Breast epithelium (tissue), 4 donors: ENCODE measurements at regions not wholly inside any gene's neighbourhood (a gene's known extent, or its start where the extent isn't known, plus 50 kb on each side); places are given as distances from the start of the nearest gene placed in this dataset.

ENCODE experiments used
- DNase-seq, 2 donors: peaks; one replicate each; pipeline ENCODE4 v3.0.0-alpha.2; 2019; ENCODE audit warnings: low spot score in 2 of 2
- H3K27ac ChIP-seq, 2 donors: fragments of 200-600 bp; sonication (generic) in 1 of 2; one replicate each; pipeline ENCODE4 v1.5.1; 2016 to 2019; ENCODE audit warnings: mild to moderate bottlenecking in 1 of 2
- H3K27me3 ChIP-seq, 2 donors: fragments of 200-600 bp; sonication (generic) in 1 of 2; one replicate each; pipeline versions ENCODE4 v1.5.1 to v1.6.0; 2017 to 2019; ENCODE audit warnings: control low read depth in 1 of 2, mild to moderate bottlenecking in 1 of 2
- H3K36me3 ChIP-seq: fragments of 200-600 bp; one replicate; pipeline ENCODE4 v1.5.1; 2019
- H3K4me1 ChIP-seq, 2 donors: fragments of 200-600 bp; sonication (generic); one replicate each; pipeline ENCODE4 v1.5.1; 2016 to 2019; ENCODE audit warnings: control low read depth in 1 of 2
- H3K4me3 ChIP-seq, 3 donors: fragments of 200-600 bp; sonication (generic); 1 replicate in 2 of 3; 2 replicates in 1 of 3; pipeline ENCODE4 v1.5.1; 2016 to 2019; ENCODE audit warnings: mild to moderate bottlenecking in 3 of 3, moderate library complexity in 2 of 3
- H3K9me3 ChIP-seq, 2 donors: fragments of 200-600 bp; sonication (generic) in 1 of 2; one replicate each; pipeline ENCODE4 v1.5.1; 2016 to 2019; ENCODE audit warnings: control low read depth in 1 of 2
- POLR2A ChIP-seq: fragments of 450-650 bp; IDR thresholded peaks from one replicate; pipeline ENCODE4 v1.6.1; 2016; ENCODE audit warnings: antibody characterized with exemption, mild to moderate bottlenecking, moderate library complexity
- POLR2AphosphoS5 ChIP-seq, 3 donors: sonication (generic); formaldehyde crosslinking; IDR thresholded peaks; one replicate each; pipeline ENCODE4 v1.6.1; 2017; ENCODE audit warnings: antibody characterized with exemption in 3 of 3
- intact Hi-C: fragments of 100-400 bp; cut with DNase I; formaldehyde crosslinking; loops from one replicate; pipeline ENCODE4 v1.15.1; 2023; ENCODE audit warnings: low total_unique reads
- TF ChIP-seq, protein P1 (sequence below), 3 donors: fragments of 450-650 bp; IDR thresholded peaks; one replicate each; pipeline ENCODE4 v1.5.1; 2016 to 2017; ENCODE audit warnings: antibody characterized with exemption in 3 of 3, mild to moderate bottlenecking in 3 of 3, moderate library complexity in 3 of 3

DNA sequence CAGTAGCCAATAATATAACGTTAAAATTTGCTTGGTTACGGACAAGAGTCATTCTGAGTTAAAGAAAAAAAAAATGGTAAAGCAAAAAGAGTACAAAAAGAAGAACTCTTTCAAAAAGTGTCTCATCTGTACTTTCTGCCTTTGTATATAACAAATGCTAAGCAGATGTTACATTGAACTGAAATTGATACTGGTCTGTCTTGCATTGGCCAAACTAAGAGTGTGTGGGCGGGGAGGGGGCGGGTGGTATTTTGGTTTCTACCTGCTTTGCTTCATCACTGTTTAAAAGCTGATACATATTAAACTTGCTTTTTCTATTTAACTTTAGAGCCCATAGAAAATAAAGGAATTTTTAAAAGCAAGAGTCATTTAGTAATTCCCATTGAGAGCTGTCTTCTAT, 215.0 kb upstream of the THBS1 start:
- intact Hi-C loops, result no loop called here

DNA sequence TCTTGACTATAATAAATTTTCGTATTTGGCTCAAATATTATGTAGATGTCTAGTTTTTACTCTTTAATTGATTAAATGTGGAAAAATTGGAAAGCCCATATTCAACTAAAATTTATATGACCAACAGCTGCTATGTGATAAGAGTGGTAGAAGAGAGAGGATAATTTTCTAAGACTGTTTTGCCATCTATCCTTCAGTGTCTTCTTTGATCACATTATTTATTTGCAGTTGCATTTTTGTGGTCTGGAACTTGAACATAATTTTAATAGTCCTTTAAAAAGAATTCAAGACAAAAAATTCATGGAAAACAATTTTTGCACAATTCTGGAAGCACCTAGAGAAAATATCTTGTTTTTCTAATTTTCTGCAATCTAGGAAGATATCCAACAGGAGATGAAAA, 213.3 kb upstream of the THBS1 start:
- intact Hi-C loops, result no loop called here

More for the DNA sequence above, 215.0 kb upstream of the THBS1 start:
- Histone ChIP-seq H3K9me3 (peaks cover 6 to 12% of the 10 kb centered on the region in 2 donors), H3K27me3 (no peaks in the 10 kb centered on the region), H3K27ac (no peak overlapping the region), H3K36me3 (no peaks in the 10 kb centered on the region), H3K4me1 (no peaks in the 10 kb centered on the region), H3K4me3 (no peak overlapping the region)
- DNase-seq, result no peak
- no peak for TF ChIP-seq POLR2AphosphoS5 (IDR thresholded peaks at IDR 0.05)
- TF ChIP-seq POLR2A, result no peak
- TF ChIP-seq, protein P1, sequence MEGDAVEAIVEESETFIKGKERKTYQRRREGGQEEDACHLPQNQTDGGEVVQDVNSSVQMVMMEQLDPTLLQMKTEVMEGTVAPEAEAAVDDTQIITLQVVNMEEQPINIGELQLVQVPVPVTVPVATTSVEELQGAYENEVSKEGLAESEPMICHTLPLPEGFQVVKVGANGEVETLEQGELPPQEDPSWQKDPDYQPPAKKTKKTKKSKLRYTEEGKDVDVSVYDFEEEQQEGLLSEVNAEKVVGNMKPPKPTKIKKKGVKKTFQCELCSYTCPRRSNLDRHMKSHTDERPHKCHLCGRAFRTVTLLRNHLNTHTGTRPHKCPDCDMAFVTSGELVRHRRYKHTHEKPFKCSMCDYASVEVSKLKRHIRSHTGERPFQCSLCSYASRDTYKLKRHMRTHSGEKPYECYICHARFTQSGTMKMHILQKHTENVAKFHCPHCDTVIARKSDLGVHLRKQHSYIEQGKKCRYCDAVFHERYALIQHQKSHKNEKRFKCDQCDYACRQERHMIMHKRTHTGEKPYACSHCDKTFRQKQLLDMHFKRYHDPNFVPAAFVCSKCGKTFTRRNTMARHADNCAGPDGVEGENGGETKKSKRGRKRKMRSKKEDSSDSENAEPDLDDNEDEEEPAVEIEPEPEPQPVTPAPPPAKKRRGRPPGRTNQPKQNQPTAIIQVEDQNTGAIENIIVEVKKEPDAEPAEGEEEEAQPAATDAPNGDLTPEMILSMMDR (IDR thresholded peaks at IDR 0.05), result no peak

DNA sequence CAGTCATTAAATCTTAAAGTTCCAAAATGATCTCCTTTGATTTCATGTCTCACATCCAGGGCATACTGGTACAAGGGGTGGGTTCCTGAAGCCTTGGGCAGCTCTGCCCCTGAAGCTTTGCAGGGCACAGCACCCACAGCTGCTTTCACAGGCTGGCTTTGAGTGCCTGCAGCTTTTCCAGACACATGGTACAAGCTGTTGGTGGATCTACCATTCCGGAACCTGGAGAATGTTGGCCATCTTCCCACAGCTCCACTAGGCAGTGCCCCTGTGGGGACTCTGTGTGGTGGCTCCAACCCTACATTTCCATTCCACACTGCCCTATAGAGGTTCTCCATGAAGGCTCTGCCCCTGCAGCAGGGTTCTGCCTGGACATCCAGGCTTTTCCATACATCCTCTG, 211.1 kb upstream of the THBS1 start:
- Histone ChIP-seq H3K4me3 (no peak overlapping the region), H3K9me3 (peaks cover 6 to 27% of the 10 kb centered on the region in 2 donors), H3K27me3 (no peaks in the 10 kb centered on the region), H3K36me3 (no peaks in the 10 kb centered on the region), H3K4me1 (no peaks in the 10 kb centered on the region), H3K27ac (no peak overlapping the region)
- no peak for DNase-seq
- TF ChIP-seq, protein P1 (IDR thresholded peaks at IDR 0.05), result no peak
- TF ChIP-seq POLR2AphosphoS5 (IDR thresholded peaks at IDR 0.05) (no peak), POLR2A (no peak)
- intact Hi-C loops, result no loop called here

More for the DNA sequence above, 213.3 kb upstream of the THBS1 start:
- TF ChIP-seq POLR2AphosphoS5 (IDR thresholded peaks at IDR 0.05) (peak in 1 of 3 donors; percentile 31), POLR2A (no peak)
- H3K27ac ChIP-seq, result no peak overlapping the region
- H3K27me3 ChIP-seq, result no peaks in the 10 kb centered on the region
- DNase-seq, result no peak
- H3K4me3 ChIP-seq, result no peak overlapping the region
- peaks cover 6 to 27% of the 10 kb centered on the region in 2 donors for H3K9me3 ChIP-seq
- H3K36me3 ChIP-seq, result no peaks in the 10 kb centered on the region
- H3K4me1 ChIP-seq, result no peaks in the 10 kb centered on the region

DNA sequence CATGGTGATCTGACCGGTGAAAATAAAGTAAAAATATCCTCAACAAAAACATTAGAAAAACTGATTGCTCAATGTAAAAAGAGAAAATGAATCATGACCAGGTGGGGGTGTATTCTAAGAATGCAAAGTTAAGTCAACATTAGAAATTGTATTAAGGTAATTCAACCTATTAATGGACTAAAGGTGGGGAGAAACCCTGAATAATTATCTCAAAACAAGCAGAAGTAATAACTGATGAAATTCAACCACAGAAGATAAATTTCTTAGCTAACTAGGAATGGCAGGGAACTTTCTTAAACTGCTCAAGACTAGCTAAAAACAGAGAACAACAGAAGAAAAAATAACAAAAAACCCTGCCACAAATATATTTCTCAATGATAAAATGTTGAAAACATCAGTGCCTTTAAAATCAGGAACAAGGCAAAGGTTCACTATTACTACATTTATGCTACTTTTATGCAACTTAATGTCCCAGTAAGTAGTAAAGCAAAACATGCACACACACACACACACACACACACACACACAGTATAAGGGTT, 204.4 kb upstream of the THBS1 start:
- TF ChIP-seq POLR2A, result no peak
- TF ChIP-seq, protein P1 (IDR thresholded peaks at IDR 0.05), result no peak
- no peak for TF ChIP-seq POLR2AphosphoS5 (IDR thresholded peaks at IDR 0.05)
- intact Hi-C loops, result no loop called here
- no peaks in the 10 kb centered on the region for H3K27me3 ChIP-seq
- no peaks in the 10 kb centered on the region for H3K36me3 ChIP-seq
- H3K9me3 ChIP-seq, result peaks cover 0 to 11% of the 10 kb centered on the region in 2 donors
- H3K27ac ChIP-seq, result no peak overlapping the region
- no peak overlapping the region for H3K4me3 ChIP-seq
- H3K4me1 ChIP-seq, result no peaks in the 10 kb centered on the region
- DNase-seq, result no peak

DNA sequence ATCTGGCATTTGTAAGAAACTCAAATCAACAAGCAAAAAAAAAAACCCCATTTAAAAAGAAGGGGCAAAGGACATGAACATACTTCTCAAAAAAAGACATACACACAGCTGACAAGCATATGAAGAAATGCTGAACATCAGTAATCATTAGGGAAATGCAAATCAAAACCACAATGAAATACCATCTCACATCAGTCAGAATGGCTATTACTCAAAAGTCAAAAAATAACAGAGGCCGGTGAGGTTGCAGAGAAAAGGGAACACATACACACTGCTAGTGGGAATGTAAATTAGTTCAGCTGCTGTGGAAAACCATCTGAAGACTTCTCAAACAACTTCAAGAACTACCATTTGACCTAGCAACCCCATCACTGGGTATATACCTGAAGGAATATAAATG, 199.4 kb upstream of the THBS1 start:
- Histone ChIP-seq H3K27me3 (no peaks in the 10 kb centered on the region), H3K9me3 (no peaks in the 10 kb centered on the region), H3K27ac (no peak overlapping the region), H3K4me1 (no peaks in the 10 kb centered on the region), H3K36me3 (no peaks in the 10 kb centered on the region), H3K4me3 (no peak overlapping the region)
- intact Hi-C loops, result no loop called here
- DNase-seq, result no peak
- TF ChIP-seq POLR2AphosphoS5 (IDR thresholded peaks at IDR 0.05) (no peak), POLR2A (no peak)
- TF ChIP-seq, protein P1 (IDR thresholded peaks at IDR 0.05), result no peak

DNA sequence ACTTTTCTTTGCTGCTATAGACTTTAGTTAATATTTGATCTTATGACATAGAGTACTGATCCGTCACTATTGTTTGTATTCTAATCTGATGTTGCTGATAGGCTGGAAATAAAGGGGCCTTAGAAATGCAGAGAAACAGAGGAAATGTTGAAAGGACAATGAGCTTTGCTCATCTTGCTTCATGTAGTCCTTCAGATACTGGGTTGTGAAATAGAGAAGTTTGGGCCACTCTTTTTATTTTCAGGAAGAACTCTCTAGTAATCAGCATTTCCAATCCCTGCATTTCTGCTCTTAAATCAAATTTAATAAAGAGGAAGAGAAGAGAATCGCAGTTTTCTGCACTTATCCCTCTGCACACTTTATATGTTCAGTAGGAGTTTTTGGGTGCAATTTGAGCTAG, 192.8 kb upstream of the THBS1 start:
- Histone ChIP-seq H3K27me3 (no peaks in the 10 kb centered on the region), H3K4me3 (no peak overlapping the region), H3K4me1 (no peaks in the 10 kb centered on the region), H3K27ac (no peak overlapping the region), H3K36me3 (no peaks in the 10 kb centered on the region), H3K9me3 (no peaks in the 10 kb centered on the region)
- DNase-seq, result no peak
- intact Hi-C loops, result no loop called here
- TF ChIP-seq POLR2A (no peak), POLR2AphosphoS5 (IDR thresholded peaks at IDR 0.05) (no peak)
- TF ChIP-seq, protein P1 (IDR thresholded peaks at IDR 0.05), result no peak
